ENCODE measurements at regions not wholly inside any gene's neighbourhood (a gene's known extent, or its start where the extent isn't known, plus 50 kb on each side); places are given as distances from the start of the nearest gene placed in this dataset.
"Not testable (repeated sequence)": the region's sequence is repeated elsewhere in the genome, so short reads cannot be mapped to it uniquely, and the experiment has no call there.

GRCh38 chr4:60485276-60485675 lies 714.9 kb upstream of the ADGRL3 start:
- WGBS, 2 donors = 46 to 60% methylated on average over 3 of the region's 3 CpGs
- no peak for TF ChIP-seq CTCF (IDR thresholded peaks at IDR 0.05)
- TF ChIP-seq POLR2A (IDR thresholded peaks at IDR 0.05) = no peak
- intact Hi-C loops (cut with DNase I) = no loop called here
- no peak overlapping the region for H3K4me3 ChIP-seq
- DNase-seq = no peak
- H3K4me1 ChIP-seq = no peaks in the 10 kb centered on the region
- no peak overlapping the region for H3K27ac ChIP-seq
- H3K36me3 ChIP-seq = no peaks in the 10 kb centered on the region
- H3K9me3 ChIP-seq = no peaks in the 10 kb centered on the region
- no peaks in the 10 kb centered on the region for H3K27me3 ChIP-seq

- H3K36me3 ChIP-seq; H3K27ac ChIP-seq; H3K4me3 ChIP-seq; H3K27me3 ChIP-seq; H3K9me3 ChIP-seq; H3K4me1 ChIP-seq; DNase-seq; intact Hi-C loops (cut with DNase I): not testable (repeated sequence)
- 48 to 90% methylated on average over 2 to 3 of the region's 3 CpGs for WGBS, 2 donors
These were observed 712.9 kb upstream of the ADGRL3 start for GRCh38 chr4:60487118-60487761.

- TF ChIP-seq CTCF (IDR thresholded peaks at IDR 0.05) (no peak), POLR2A (IDR thresholded peaks at IDR 0.05) (no peak)
- H3K4me3 ChIP-seq = no peak overlapping the region
- no peaks in the 10 kb centered on the region for H3K36me3 ChIP-seq
- no peak for DNase-seq
- H3K27ac ChIP-seq = no peak overlapping the region
- intact Hi-C loops (cut with DNase I) = no loop called here
- H3K9me3 ChIP-seq = no peaks in the 10 kb centered on the region
- H3K4me1 ChIP-seq = no peaks in the 10 kb centered on the region
- 68 to 74% methylated on average over 1 of the region's 1 CpG for WGBS, 2 donors
- H3K27me3 ChIP-seq = no peaks in the 10 kb centered on the region
These were observed 699.3 kb upstream of the ADGRL3 start for GRCh38 chr4:60500810-60501209.

DNA sequence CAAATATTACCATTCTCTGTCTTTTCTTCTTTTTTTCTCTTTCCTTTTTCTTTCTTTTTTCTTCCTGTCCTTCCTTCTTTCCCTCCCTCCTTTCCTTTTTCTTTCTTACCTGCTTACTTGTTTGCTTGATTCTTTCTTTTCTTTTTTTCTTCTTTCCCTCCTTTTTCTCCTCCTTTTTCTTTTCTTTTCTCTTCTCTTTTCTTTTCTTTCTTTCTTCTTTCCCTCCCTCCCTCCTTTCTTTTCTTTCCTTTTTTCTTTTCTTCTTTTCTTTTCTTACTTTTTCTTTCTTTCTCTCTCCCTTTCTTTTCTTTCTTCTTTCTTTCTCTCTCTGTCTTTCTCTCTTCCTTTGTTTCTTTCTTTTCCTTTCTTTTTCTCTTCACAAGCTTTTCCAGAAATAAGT lies 697.4 kb upstream of the ADGRL3 start:
- Histone ChIP-seq H3K36me3 (no peaks in the 10 kb centered on the region), H3K4me1 (no peaks in the 10 kb centered on the region), H3K9me3 (no peaks in the 10 kb centered on the region), H3K4me3 (no peak overlapping the region), H3K27me3 (no peaks in the 10 kb centered on the region), H3K27ac (no peak overlapping the region)
- DNase-seq = no peak
- intact Hi-C loops (cut with DNase I) = no loop called here
- TF ChIP-seq CTCF (IDR thresholded peaks at IDR 0.05) (no peak), POLR2A (IDR thresholded peaks at IDR 0.05) (no peak)

- intact Hi-C loops (cut with DNase I) = no loop called here
These were observed 694.1 kb upstream of the ADGRL3 start for GRCh38 chr4:60506061-60506460.

More at GRCh38 chr4:60506061-60506460, 694.1 kb upstream of the ADGRL3 start:
- 45 to 50% methylated on average over 1 of the region's 1 CpG for WGBS, 2 donors
- no peaks in the 10 kb centered on the region for H3K9me3 ChIP-seq
- TF ChIP-seq CTCF (IDR thresholded peaks at IDR 0.05) (no peak), POLR2A (IDR thresholded peaks at IDR 0.05) (no peak)
- H3K4me3 ChIP-seq = no peak overlapping the region
- no peak overlapping the region for H3K27ac ChIP-seq
- no peak for DNase-seq
- no peaks in the 10 kb centered on the region for H3K36me3 ChIP-seq
- H3K4me1 ChIP-seq = no peaks in the 10 kb centered on the region
- H3K27me3 ChIP-seq = no peaks in the 10 kb centered on the region
